Eye (tissue), 1 donor: ENCODE measurements at regions not wholly inside any gene's neighbourhood (a gene's known extent, or its start where the extent isn't known, plus 50 kb on each side); places are given as distances from the start of the nearest gene placed in this dataset.
A peak's percentile ranks its signal among the peaks of the same experiment; 100 is the strongest.

ENCODE experiments used
- DNase-seq: peaks from one replicate; pipeline ENCODE4 v3.0.0-alpha.2; 2015

- no peak for DNase-seq
Measured at GRCh38 chr11:104582431-104582830, 315.8 kb downstream of the CASP12 start.

GRCh38 chr11:104581246-104581980, 316.8 kb downstream of the CASP12 start:
- peak; percentile 46 for DNase-seq

- no peak for DNase-seq
Measured at GRCh38 chr11:104573441-104573990, 324.7 kb downstream of the CASP12 start.

- no peak for DNase-seq
Measured at GRCh38 chr11:104572279-104572678, 326.0 kb downstream of the CASP12 start.

- DNase-seq = no peak
Measured at GRCh38 chr11:104570078-104570701, 328.1 kb downstream of the CASP12 start.

- no peak for DNase-seq
Measured at GRCh38 chr11:104565583-104565961, 332.7 kb downstream of the CASP12 start.

GRCh38 chr11:104564921-104565582, 333.2 kb downstream of the CASP12 start:
- DNase-seq = no peak

GRCh38 chr11:104556606-104557301, 341.5 kb downstream of the CASP12 start:
- DNase-seq = no peak

GRCh38 chr11:104549019-104549418, 349.2 kb downstream of the CASP12 start:
- DNase-seq = no peak

- DNase-seq = no peak
Measured at GRCh38 chr11:104547996-104548661, 350.1 kb downstream of the CASP12 start.

GRCh38 chr11:104546501-104546900, 351.8 kb downstream of the CASP12 start:
- no peak for DNase-seq

GRCh38 chr11:104541701-104542100, 356.6 kb downstream of the CASP12 start:
- DNase-seq = no peak

GRCh38 chr11:104538313-104538712, 359.9 kb downstream of the CASP12 start:
- DNase-seq = no peak

- no peak for DNase-seq
Measured at GRCh38 chr11:104534278-104534677, 364.0 kb downstream of the CASP12 start.

GRCh38 chr11:104531894-104532293, 366.4 kb downstream of the CASP12 start:
- DNase-seq = no peak

GRCh38 chr11:104531075-104531474, 367.1 kb upstream of the PDGFD start:
- DNase-seq = peak; percentile 20

- no peak for DNase-seq
Measured at GRCh38 chr11:104529906-104530305, 366.0 kb upstream of the PDGFD start.

- DNase-seq = no peak
Measured at GRCh38 chr11:104529213-104529612, 365.3 kb upstream of the PDGFD start.

- no peak for DNase-seq
Measured at GRCh38 chr11:104526006-104526405, 362.1 kb upstream of the PDGFD start.

GRCh38 chr11:104525416-104525815, 361.5 kb upstream of the PDGFD start:
- DNase-seq = no peak

GRCh38 chr11:104524254-104524653, 360.3 kb upstream of the PDGFD start:
- no peak for DNase-seq

GRCh38 chr11:104523611-104524010, 359.7 kb upstream of the PDGFD start:
- no peak for DNase-seq

- DNase-seq = no peak
Measured at GRCh38 chr11:104522650-104523049, 358.7 kb upstream of the PDGFD start.
